Neuronal stem cell (in vitro differentiated cells): ENCODE measurements at regions not wholly inside any gene's neighbourhood (a gene's known extent, or its start where the extent isn't known, plus 50 kb on each side); places are given as distances from the start of the nearest gene placed in this dataset.

Experiments
- DNase-seq: peaks from one replicate; pipeline ENCODE4 v3.0.0-alpha.2; 2013; ENCODE audit warnings: low spot score
- H2AFZ ChIP-seq: one replicate; pipeline ENCODE4 v1.6.1; 2013; ENCODE audit warnings: mild to moderate bottlenecking, low read length, inconsistent platforms
- H2AK5ac ChIP-seq: 2 replicates; pipeline ENCODE4 v1.6.1; 2013; ENCODE audit warnings: low read depth, mild to moderate bottlenecking, inconsistent platforms, low read length, moderate library complexity, mixed read lengths
- H2BK120ac ChIP-seq: 2 replicates; pipeline ENCODE4 v1.6.1; 2013; ENCODE audit warnings: low read depth, mild to moderate bottlenecking, inconsistent platforms, low read length, moderate library complexity, mixed read lengths
- H2BK12ac ChIP-seq: one replicate; pipeline ENCODE4 v1.6.1; 2013; ENCODE audit warnings: low read length, inconsistent platforms
- H2BK15ac ChIP-seq: 2 replicates; pipeline ENCODE4 v1.6.1; 2013; ENCODE audit warnings: mild to moderate bottlenecking, low read length, inconsistent platforms, mixed read lengths
- H2BK5ac ChIP-seq: one replicate; pipeline ENCODE4 v1.6.1; 2013; ENCODE audit warnings: inconsistent platforms, mild to moderate bottlenecking, low read length, moderate library complexity
- H3K14ac ChIP-seq: one replicate; pipeline ENCODE4 v1.6.1; 2013; ENCODE audit warnings: low read length, inconsistent platforms
- H3K18ac ChIP-seq: 2 replicates; pipeline ENCODE4 v1.6.1; 2013; ENCODE audit warnings: low read length, inconsistent platforms
- H3K23ac ChIP-seq: 2 replicates; pipeline ENCODE4 v1.6.1; 2013; ENCODE audit warnings: low read depth, mild to moderate bottlenecking, mixed read lengths, low read length, inconsistent platforms; ENCODE audit not compliant: poor library complexity
- H3K27ac ChIP-seq: replicated peaks from 3 replicates; pipeline ENCODE4 v1.5.1; 2013; ENCODE audit warnings: low read length, inconsistent platforms
- H3K27me3 ChIP-seq, 3 experiments: 2 replicates each; pipeline ENCODE4 v1.6.1; 2013; ENCODE audit warnings: low read length in 3 of 3, mild to moderate bottlenecking in 2 of 3, inconsistent platforms in 1 of 3, low read depth in 1 of 3, mixed read lengths in 1 of 3, moderate library complexity in 1 of 3; ENCODE audit not compliant: control insufficient read depth in 3 of 3, insufficient read depth in 3 of 3
- H3K36me3 ChIP-seq, 2 donors: replicated peaks in 1 of 2; 2 replicates each; pipeline ENCODE4 v1.6.1; 2013; ENCODE audit warnings: low read length in 2 of 2; ENCODE audit not compliant: control insufficient read depth in 2 of 2, insufficient read depth in 2 of 2
- H3K4ac ChIP-seq: 2 replicates; pipeline ENCODE4 v1.6.1; 2013; ENCODE audit warnings: inconsistent platforms, mild to moderate bottlenecking, low read length, moderate library complexity
- H3K4me1 ChIP-seq, 2 donors: 1 replicate in 1 of 2; 2 replicates in 1 of 2; pipeline ENCODE4 v1.6.1; 2013; ENCODE audit warnings: low read length in 2 of 2, low read depth in 1 of 2; ENCODE audit not compliant: control insufficient read depth in 2 of 2, insufficient read depth in 1 of 2
- H3K4me2 ChIP-seq: one replicate; pipeline ENCODE4 v1.6.1; 2013; ENCODE audit warnings: mild to moderate bottlenecking, low read length, inconsistent platforms; ENCODE audit not compliant: insufficient read depth, poor library complexity, severe bottlenecking
- H3K4me3 ChIP-seq, 2 donors: 2 replicates each; pipeline ENCODE4 v1.5.1; 2013; ENCODE audit warnings: low read length in 2 of 2, mild to moderate bottlenecking in 2 of 2, inconsistent platforms in 1 of 2, moderate library complexity in 1 of 2
- H3K79me1 ChIP-seq: one replicate; pipeline ENCODE4 v1.6.1; 2013; ENCODE audit warnings: low read depth, mild to moderate bottlenecking, inconsistent platforms, low read length, moderate library complexity
- H3K9ac ChIP-seq: one replicate; pipeline ENCODE4 v1.6.1; 2013; ENCODE audit warnings: mild to moderate bottlenecking, low read depth, low read length, inconsistent platforms; ENCODE audit not compliant: poor library complexity
- H3K9me3 ChIP-seq, 2 donors: replicated peaks in 1 of 2; 2 replicates each; pipeline versions ENCODE3 to v1.6.1; 2013; ENCODE audit warnings: low read length in 2 of 2, mild to moderate bottlenecking in 2 of 2, inconsistent platforms in 1 of 2, low read depth in 1 of 2, mixed read lengths in 1 of 2, moderate library complexity in 1 of 2; ENCODE audit not compliant: control insufficient read depth in 2 of 2, insufficient read depth in 1 of 2
- H4K8ac ChIP-seq: one replicate; pipeline ENCODE4 v1.6.1; 2013; ENCODE audit warnings: low read depth, mild to moderate bottlenecking, inconsistent platforms, low read length, moderate library complexity
- H4K91ac ChIP-seq: one replicate; pipeline ENCODE4 v1.6.1; 2013; ENCODE audit warnings: low read length, low read depth, mild to moderate bottlenecking, inconsistent platforms; ENCODE audit not compliant: poor library complexity
- WGBS, 2 donors: extraction: QIAGEN DNeasy Blood & Tissue Kit; methylation state at CpG; one replicate each; pipeline ENCODE4 v1.1.7; 2013; ENCODE audit warnings: missing lambda C conversion rate in 2 of 2, mixed read lengths in 1 of 2; ENCODE audit not compliant: insufficient read length in 2 of 2, insufficient replicate concordance in 1 of 2; ENCODE audit errors: extremely low coverage in 2 of 2; 5-methylcytosine and 5-hydroxymethylcytosine counted together

- Histone ChIP-seq H3K18ac (no peak overlapping the region), H3K36me3 (no peaks in the 10 kb centered on the region), H2BK120ac (no peak overlapping the region), H3K27me3 (no peaks in the 10 kb centered on the region), H3K4ac (no peak overlapping the region), H2BK12ac (no peak overlapping the region), H4K91ac (no peak overlapping the region), H3K4me3 (no peak overlapping the region), H3K4me2 (no peak overlapping the region), H4K8ac (no peak overlapping the region), H2AFZ (no peak overlapping the region), H3K4me1 (no peaks in the 10 kb centered on the region), H3K79me1 (no peaks in the 10 kb centered on the region), H3K27ac (no peak overlapping the region), H2BK15ac (no peak overlapping the region), H3K9me3 (no peaks in the 10 kb centered on the region), H2AK5ac (no peak overlapping the region), H3K14ac (no peak overlapping the region), H2BK5ac (no peak overlapping the region), H3K9ac (no peak overlapping the region), H3K23ac (no peak overlapping the region)
- DNase-seq = no peak
- no CpG with 5 or more reads among the region's 2 CpGs for WGBS, 2 donors
Measured at GRCh38 chr2:56763683-56764082, 579.9 kb downstream of the CCDC85A start.

- H3K4me2 ChIP-seq = no peak overlapping the region
- no peaks in the 10 kb centered on the region for H3K9me3 ChIP-seq
- H3K27me3 ChIP-seq = no peaks in the 10 kb centered on the region
- no peak overlapping the region for H2BK12ac ChIP-seq
- H2AFZ ChIP-seq = no peak overlapping the region
- H3K23ac ChIP-seq = no peak overlapping the region
- H3K27ac ChIP-seq = no peak overlapping the region
- no peak overlapping the region for H3K14ac ChIP-seq
- no peak overlapping the region for H2AK5ac ChIP-seq
- DNase-seq = no peak
- no peak overlapping the region for H3K9ac ChIP-seq
- H3K4me1 ChIP-seq = no peaks in the 10 kb centered on the region
- H4K91ac ChIP-seq = no peak overlapping the region
- H3K79me1 ChIP-seq = no peaks in the 10 kb centered on the region
- H2BK15ac ChIP-seq = no peak overlapping the region
- no peak overlapping the region for H3K4me3 ChIP-seq
- H2BK5ac ChIP-seq = no peak overlapping the region
- no peak overlapping the region for H2BK120ac ChIP-seq
- H4K8ac ChIP-seq = no peak overlapping the region
- H3K36me3 ChIP-seq = no peaks in the 10 kb centered on the region
- no peak overlapping the region for H3K18ac ChIP-seq
- no peak overlapping the region for H3K4ac ChIP-seq
Measured at GRCh38 chr2:56768973-56769372, 585.2 kb downstream of the CCDC85A start.

- no peak overlapping the region for H3K27ac ChIP-seq
Measured at GRCh38 chr2:56770490-56770889, 586.7 kb downstream of the CCDC85A start.

GRCh38 chr2:56784046-56784445, 600.3 kb downstream of the CCDC85A start:
- H3K9me3 ChIP-seq = no peaks in the 10 kb centered on the region
- no peak overlapping the region for H3K9ac ChIP-seq
- H3K14ac ChIP-seq = no peak overlapping the region
- H3K36me3 ChIP-seq = no peaks in the 10 kb centered on the region
- H3K27ac ChIP-seq = no peak overlapping the region
- H3K18ac ChIP-seq = no peak overlapping the region
- H3K4me2 ChIP-seq = no peak overlapping the region
- H3K4me3 ChIP-seq = no peak overlapping the region
- no peak overlapping the region for H2AK5ac ChIP-seq
- no peaks in the 10 kb centered on the region for H3K4me1 ChIP-seq
- no peak overlapping the region for H2BK15ac ChIP-seq
- no CpG with 5 or more reads among the region's 3 CpGs for WGBS, 2 donors
- H2AFZ ChIP-seq = no peak overlapping the region
- H4K8ac ChIP-seq = no peak overlapping the region
- no peak overlapping the region for H4K91ac ChIP-seq
- no peak overlapping the region for H2BK12ac ChIP-seq
- H3K23ac ChIP-seq = no peak overlapping the region
- no peak overlapping the region for H3K4ac ChIP-seq
- H3K79me1 ChIP-seq = no peaks in the 10 kb centered on the region
- no peaks in the 10 kb centered on the region for H3K27me3 ChIP-seq
- H2BK5ac ChIP-seq = no peak overlapping the region
- H2BK120ac ChIP-seq = no peak overlapping the region
- no peak for DNase-seq

More at GRCh38 chr2:56770490-56770889, 586.7 kb downstream of the CCDC85A start:
- H2BK120ac ChIP-seq = no peak overlapping the region
- no peak overlapping the region for H2AK5ac ChIP-seq
- no peak overlapping the region for H4K8ac ChIP-seq
- H3K18ac ChIP-seq = no peak overlapping the region
- H3K27me3 ChIP-seq = no peaks in the 10 kb centered on the region
- no peak overlapping the region for H3K23ac ChIP-seq
- no peak overlapping the region for H3K4ac ChIP-seq
- no peak overlapping the region for H4K91ac ChIP-seq
- H2AFZ ChIP-seq = no peak overlapping the region
- no peak for DNase-seq
- H3K4me2 ChIP-seq = no peak overlapping the region
- no peak overlapping the region for H2BK15ac ChIP-seq
- no peaks in the 10 kb centered on the region for H3K79me1 ChIP-seq
- H3K14ac ChIP-seq = no peak overlapping the region
- no peaks in the 10 kb centered on the region for H3K9me3 ChIP-seq
- WGBS, 2 donors = no CpG with 5 or more reads among the region's 2 CpGs
- H3K36me3 ChIP-seq = no peaks in the 10 kb centered on the region
- no peak overlapping the region for H2BK12ac ChIP-seq
- H3K4me3 ChIP-seq = no peak overlapping the region
- H3K4me1 ChIP-seq = no peaks in the 10 kb centered on the region
- no peak overlapping the region for H3K9ac ChIP-seq
- no peak overlapping the region for H2BK5ac ChIP-seq
